ENCODE measurements at regions not wholly inside any gene's neighbourhood (a gene's known extent, or its start where the extent isn't known, plus 50 kb on each side); places are given as distances from the start of the nearest gene placed in this dataset.

DNA sequence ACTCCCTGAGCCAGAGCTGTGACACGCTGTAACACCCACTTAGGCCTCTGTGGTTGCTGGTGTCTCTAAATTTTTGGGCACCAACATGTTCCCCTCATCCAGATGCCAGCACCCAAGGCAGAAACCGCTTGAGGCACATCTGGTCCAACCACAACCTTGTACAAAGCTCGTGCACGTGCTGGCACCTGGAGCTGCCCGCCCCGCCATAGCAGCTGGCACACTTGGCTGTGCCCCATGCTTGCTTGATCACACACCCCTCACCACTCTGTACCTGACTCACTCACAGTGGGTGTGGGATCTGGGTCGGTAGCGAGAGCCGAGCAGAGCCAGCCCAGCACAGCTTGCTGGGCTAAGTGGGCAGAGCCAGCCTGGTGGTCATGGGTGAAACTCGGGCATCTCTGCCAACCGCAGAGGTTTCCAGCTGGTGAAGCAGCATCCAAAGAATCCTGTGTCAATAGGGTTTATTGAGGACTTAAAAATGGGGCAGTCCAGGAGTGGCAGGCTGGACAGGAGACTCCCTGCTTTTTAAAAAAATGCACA, 1210.4 kb downstream of the TYW1 start:
- no peaks in the 10 kb centered on the region for H3K9me3 ChIP-seq

DNA sequence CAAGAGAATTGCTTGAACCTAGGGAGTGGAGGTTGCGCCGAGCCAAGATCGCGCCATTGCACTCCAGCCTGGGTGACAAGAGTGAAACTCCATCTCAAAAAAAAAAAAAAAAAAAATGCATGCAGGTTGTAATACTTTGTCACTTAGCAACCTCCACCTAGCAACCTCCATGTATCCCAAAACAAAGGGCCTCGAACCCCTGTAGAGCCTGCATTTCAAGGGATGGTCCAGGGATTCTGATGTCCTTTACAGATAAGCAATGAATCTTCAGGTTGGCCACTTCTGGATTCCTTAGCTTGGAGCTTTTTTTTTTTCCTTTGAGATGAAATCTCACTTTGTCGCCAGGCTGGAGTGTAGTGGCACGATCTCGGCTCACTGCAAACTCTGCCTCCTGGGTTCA, 1211.0 kb downstream of the TYW1 start:
- H3K9me3 ChIP-seq: no peaks in the 10 kb centered on the region

More for the DNA sequence above, 1210.4 kb downstream of the TYW1 start:
- Histone ChIP-seq H3K4me3 (no peak overlapping the region), H3K27me3 (replicated peaks; ENCODE audit: insufficient read depth) (no peaks in the 10 kb centered on the region), H3K27ac (no peak overlapping the region), H3K4me1 (replicated peaks) (no peaks in the 10 kb centered on the region), H3K36me3 (no peaks in the 10 kb centered on the region)
- no peak for DNase-seq (ENCODE audit: low spot score)
- intact Hi-C loops (cut with DNase I): no loop called here
- no peak for TF ChIP-seq POLR2AphosphoS5 (IDR thresholded peaks at IDR 0.05)
- TF ChIP-seq POLR2A (IDR thresholded peaks at IDR 0.05): no peak
- TF ChIP-seq, protein P1, sequence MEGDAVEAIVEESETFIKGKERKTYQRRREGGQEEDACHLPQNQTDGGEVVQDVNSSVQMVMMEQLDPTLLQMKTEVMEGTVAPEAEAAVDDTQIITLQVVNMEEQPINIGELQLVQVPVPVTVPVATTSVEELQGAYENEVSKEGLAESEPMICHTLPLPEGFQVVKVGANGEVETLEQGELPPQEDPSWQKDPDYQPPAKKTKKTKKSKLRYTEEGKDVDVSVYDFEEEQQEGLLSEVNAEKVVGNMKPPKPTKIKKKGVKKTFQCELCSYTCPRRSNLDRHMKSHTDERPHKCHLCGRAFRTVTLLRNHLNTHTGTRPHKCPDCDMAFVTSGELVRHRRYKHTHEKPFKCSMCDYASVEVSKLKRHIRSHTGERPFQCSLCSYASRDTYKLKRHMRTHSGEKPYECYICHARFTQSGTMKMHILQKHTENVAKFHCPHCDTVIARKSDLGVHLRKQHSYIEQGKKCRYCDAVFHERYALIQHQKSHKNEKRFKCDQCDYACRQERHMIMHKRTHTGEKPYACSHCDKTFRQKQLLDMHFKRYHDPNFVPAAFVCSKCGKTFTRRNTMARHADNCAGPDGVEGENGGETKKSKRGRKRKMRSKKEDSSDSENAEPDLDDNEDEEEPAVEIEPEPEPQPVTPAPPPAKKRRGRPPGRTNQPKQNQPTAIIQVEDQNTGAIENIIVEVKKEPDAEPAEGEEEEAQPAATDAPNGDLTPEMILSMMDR (IDR thresholded peaks at IDR 0.05): no peak
- 98% methylated on average over 11 of the region's 11 CpGs for WGBS

DNA sequence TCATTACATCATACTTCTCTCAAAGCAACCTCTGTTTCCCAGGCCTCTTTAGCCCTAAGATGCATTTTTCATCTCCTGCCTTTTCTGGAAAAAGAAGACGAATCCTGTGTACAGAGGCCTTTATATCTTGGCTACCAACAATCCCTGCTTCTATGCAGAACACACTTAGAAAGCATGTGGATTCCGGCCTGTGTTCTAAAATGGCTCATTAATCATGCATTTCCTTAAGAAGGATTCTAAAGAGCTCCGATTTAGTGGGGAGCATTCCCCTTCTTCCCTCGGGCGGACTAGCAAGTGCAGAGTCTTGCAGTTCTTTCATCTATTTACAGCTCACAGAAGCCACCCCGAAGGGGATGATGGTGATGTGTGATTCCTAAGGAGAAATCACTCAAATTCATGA, 1212.9 kb downstream of the TYW1 start:
- H3K36me3 ChIP-seq: no peaks in the 10 kb centered on the region
- no peak overlapping the region for H3K4me3 ChIP-seq
- 86% methylated on average over 6 of the region's 6 CpGs for WGBS
- no peak for DNase-seq (ENCODE audit: low spot score)
- H3K27ac ChIP-seq: no peak overlapping the region
- intact Hi-C loops (cut with DNase I): no loop called here
- no peaks in the 10 kb centered on the region for H3K27me3 ChIP-seq (replicated peaks; ENCODE audit: insufficient read depth)
- no peak for TF ChIP-seq POLR2AphosphoS5 (IDR thresholded peaks at IDR 0.05)
- TF ChIP-seq, protein P1 (IDR thresholded peaks at IDR 0.05): no peak
- no peaks in the 10 kb centered on the region for H3K4me1 ChIP-seq (replicated peaks)
- H3K9me3 ChIP-seq: no peaks in the 10 kb centered on the region

More for the DNA sequence above, 1211.0 kb downstream of the TYW1 start:
- TF ChIP-seq, protein P1 (IDR thresholded peaks at IDR 0.05): no peak
- TF ChIP-seq POLR2A (IDR thresholded peaks at IDR 0.05): no peak
- no peak for TF ChIP-seq POLR2AphosphoS5 (IDR thresholded peaks at IDR 0.05)
- WGBS: 88% methylated on average over 8 of the region's 8 CpGs
- H3K4me3 ChIP-seq: no peak overlapping the region
- DNase-seq (ENCODE audit: low spot score): no peak
- H3K27ac ChIP-seq: no peak overlapping the region
- intact Hi-C loops (cut with DNase I): no loop called here
- no peaks in the 10 kb centered on the region for H3K4me1 ChIP-seq (replicated peaks)
- H3K27me3 ChIP-seq (replicated peaks; ENCODE audit: insufficient read depth): no peaks in the 10 kb centered on the region
- no peaks in the 10 kb centered on the region for H3K36me3 ChIP-seq

DNA sequence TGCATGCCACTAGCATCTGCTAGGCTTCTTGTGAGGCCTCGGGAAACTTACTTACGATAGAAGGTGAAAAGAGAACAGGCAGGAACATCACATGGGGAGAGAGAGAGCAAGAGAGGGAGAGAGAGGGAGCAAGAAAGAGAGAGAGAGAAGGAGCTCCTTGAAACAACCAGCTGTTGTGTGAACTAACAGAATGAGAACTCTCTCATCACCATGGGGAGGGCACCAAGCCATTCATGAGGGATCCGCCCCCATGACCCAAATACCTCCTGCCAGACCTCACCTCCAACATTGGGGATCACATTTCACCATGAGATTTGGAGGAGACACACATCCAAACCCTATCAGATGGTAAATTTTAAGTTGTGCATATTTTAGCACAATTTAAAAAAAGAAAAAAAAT, 1217.2 kb downstream of the TYW1 start:
- Histone ChIP-seq H3K4me1 (replicated peaks) (no peaks in the 10 kb centered on the region), H3K27me3 (replicated peaks; ENCODE audit: insufficient read depth) (no peaks in the 10 kb centered on the region), H3K4me3 (no peak overlapping the region), H3K27ac (no peak overlapping the region), H3K9me3 (no peaks in the 10 kb centered on the region), H3K36me3 (no peaks in the 10 kb centered on the region)
- no peak for DNase-seq (ENCODE audit: low spot score)
- WGBS: 94% methylated on average over 3 of the region's 3 CpGs
- intact Hi-C loops (cut with DNase I): no loop called here
- TF ChIP-seq POLR2AphosphoS5 (IDR thresholded peaks at IDR 0.05) (no peak), POLR2A (IDR thresholded peaks at IDR 0.05) (no peak)
- TF ChIP-seq, protein P1 (IDR thresholded peaks at IDR 0.05): no peak

DNA sequence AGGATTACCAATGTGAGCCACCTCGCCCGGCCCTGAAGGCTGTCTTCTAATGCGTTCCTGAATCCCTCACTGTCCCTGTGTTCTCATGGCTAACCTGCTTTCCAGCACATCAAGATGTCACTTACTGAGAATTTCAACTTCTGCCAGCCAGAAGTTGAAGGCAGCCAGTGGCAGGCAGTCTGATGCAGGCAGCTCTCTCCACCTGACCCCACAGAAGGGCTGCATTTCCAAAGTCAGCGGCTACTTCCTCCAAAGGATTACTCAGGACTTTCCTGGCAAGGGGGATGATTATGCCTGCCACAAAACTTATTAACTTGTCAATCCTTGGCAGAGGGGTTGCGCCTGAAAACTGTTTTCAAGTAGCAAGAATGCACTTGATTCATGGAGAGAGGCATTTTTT, 1219.4 kb downstream of the TYW1 start:
- Histone ChIP-seq H3K4me1 (replicated peaks) (no peaks in the 10 kb centered on the region), H3K36me3 (no peaks in the 10 kb centered on the region), H3K27me3 (replicated peaks; ENCODE audit: insufficient read depth) (no peaks in the 10 kb centered on the region), H3K27ac (no peak overlapping the region), H3K9me3 (no peaks in the 10 kb centered on the region), H3K4me3 (no peak overlapping the region)
- intact Hi-C loops (cut with DNase I): no loop called here
- TF ChIP-seq, protein P1 (IDR thresholded peaks at IDR 0.05): no peak
- TF ChIP-seq POLR2AphosphoS5 (IDR thresholded peaks at IDR 0.05): no peak
- no peak for TF ChIP-seq POLR2A (IDR thresholded peaks at IDR 0.05)
- DNase-seq (ENCODE audit: low spot score): no peak
- WGBS: 31% methylated on average over 5 of the region's 5 CpGs
